ENCODE measurements at regions not wholly inside any gene's neighbourhood (a gene's known extent, or its start where the extent isn't known, plus 50 kb on each side); places are given as distances from the start of the nearest gene placed in this dataset.

GRCh38 chr3:28087591-28087990 lies 153.8 kb upstream of the CMC1 start:
- TF ChIP-seq CTCF (IDR thresholded peaks at IDR 0.05; ENCODE audit: low read depth, low read length, missing input control): no peak
- no peak for TF ChIP-seq GABPA (IDR thresholded peaks at IDR 0.05 in 1 of 2, conservative IDR thresholded peaks at IDR 0.05 in 1 of 2)
- no peak for TF ChIP-seq EGR1 (IDR thresholded peaks at IDR 0.05; ENCODE audit: low read depth in 2 of 2)
- no peak for TF ChIP-seq TAF1 (conservative IDR thresholded peaks at IDR 0.05)
- no peak for TF ChIP-seq HNF4G (IDR thresholded peaks at IDR 0.05)
- no peak for TF ChIP-seq REST (IDR thresholded peaks at IDR 0.05)
- no peak for TF ChIP-seq FOXA1 (IDR thresholded peaks at IDR 0.05)
- TF ChIP-seq RAD21 (IDR thresholded peaks at IDR 0.05): no peak
- no peak for TF ChIP-seq YY1 (IDR thresholded peaks at IDR 0.05)
- no peak for TF ChIP-seq NR2F2 (IDR thresholded peaks at IDR 0.05)
- no peak for TF ChIP-seq SP1 (IDR thresholded peaks at IDR 0.05)
- no peak for TF ChIP-seq ZBTB33 (IDR thresholded peaks at IDR 0.05)
- TF ChIP-seq JUND (IDR thresholded peaks at IDR 0.05): no peak
